ENCODE measurements at regions not wholly inside any gene's neighbourhood (a gene's known extent, or its start where the extent isn't known, plus 50 kb on each side); places are given as distances from the start of the nearest gene placed in this dataset.
A peak's percentile ranks its signal among the peaks of the same experiment; 100 is the strongest.

- no peak for DNase-seq (ENCODE audit: low spot score)
- in situ Hi-C loops (cut with HindIII; ENCODE audit: low sequenced_read_pairs) = no loop called here
Observed at GRCh38 chr18:41416044-41416443, 539.0 kb upstream of the PIK3C3 start.

GRCh38 chr18:41410006-41410405, 545.0 kb upstream of the PIK3C3 start:
- DNase-seq (ENCODE audit: low spot score) = no peak
- in situ Hi-C loops (cut with HindIII; ENCODE audit: low sequenced_read_pairs) = no loop called here

GRCh38 chr18:41406834-41407233, 548.2 kb upstream of the PIK3C3 start:
- DNase-seq (ENCODE audit: low spot score) = no peak
- in situ Hi-C loops (cut with HindIII; ENCODE audit: low sequenced_read_pairs) = no loop called here

GRCh38 chr18:41396861-41397260, 558.2 kb upstream of the PIK3C3 start:
- in situ Hi-C loops (cut with HindIII; ENCODE audit: low sequenced_read_pairs) = no loop called here
- no peak for DNase-seq (ENCODE audit: low spot score)

GRCh38 chr18:41396211-41396610, 558.8 kb upstream of the PIK3C3 start:
- no peak for DNase-seq (ENCODE audit: low spot score)

GRCh38 chr18:41395695-41396094, 559.3 kb upstream of the PIK3C3 start:
- no peak for DNase-seq (ENCODE audit: low spot score)
- in situ Hi-C loops (cut with HindIII; ENCODE audit: low sequenced_read_pairs) = no loop called here

More at GRCh38 chr18:41396211-41396610, 558.8 kb upstream of the PIK3C3 start:
- in situ Hi-C loops (cut with HindIII; ENCODE audit: low sequenced_read_pairs) = no loop called here

GRCh38 chr18:41391616-41392595, 563.1 kb upstream of the PIK3C3 start:
- DNase-seq (ENCODE audit: low spot score) = peak; percentile 71
- in situ Hi-C loops (cut with HindIII; ENCODE audit: low sequenced_read_pairs) = no loop called here

GRCh38 chr18:41390309-41390708, 564.7 kb upstream of the PIK3C3 start:
- in situ Hi-C loops (cut with HindIII; ENCODE audit: low sequenced_read_pairs) = no loop called here

GRCh38 chr18:41378598-41378997, 576.4 kb upstream of the PIK3C3 start:
- peak; percentile 17 for DNase-seq (ENCODE audit: low spot score)
- in situ Hi-C loops (cut with HindIII; ENCODE audit: low sequenced_read_pairs) = no loop called here

More at GRCh38 chr18:41390309-41390708, 564.7 kb upstream of the PIK3C3 start:
- DNase-seq (ENCODE audit: low spot score) = no peak

- no peak for DNase-seq (ENCODE audit: low spot score)
- in situ Hi-C loops (cut with HindIII; ENCODE audit: low sequenced_read_pairs) = no loop called here
Observed at GRCh38 chr18:41373612-41374011, 581.4 kb upstream of the PIK3C3 start.

GRCh38 chr18:41372046-41372665, 582.9 kb upstream of the PIK3C3 start:
- no peak for DNase-seq (ENCODE audit: low spot score)
- in situ Hi-C loops (cut with HindIII; ENCODE audit: low sequenced_read_pairs) = no loop called here

GRCh38 chr18:41371156-41372045, 583.6 kb upstream of the PIK3C3 start:
- in situ Hi-C loops (cut with HindIII; ENCODE audit: low sequenced_read_pairs) = no loop called here
- DNase-seq (ENCODE audit: low spot score) = no peak

- in situ Hi-C loops (cut with HindIII; ENCODE audit: low sequenced_read_pairs) = no loop called here
- no peak for DNase-seq (ENCODE audit: low spot score)
Observed at GRCh38 chr18:41370740-41371139, 584.3 kb upstream of the PIK3C3 start.

- DNase-seq (ENCODE audit: low spot score) = no peak
- in situ Hi-C loops (cut with HindIII; ENCODE audit: low sequenced_read_pairs) = no loop called here
Observed at GRCh38 chr18:41357708-41358107, 597.3 kb upstream of the PIK3C3 start.

- DNase-seq (ENCODE audit: low spot score) = no peak
- in situ Hi-C loops (cut with HindIII; ENCODE audit: low sequenced_read_pairs) = no loop called here
Observed at GRCh38 chr18:41353777-41354528, 601.1 kb upstream of the PIK3C3 start.

GRCh38 chr18:41351430-41351829, 603.6 kb upstream of the PIK3C3 start:
- no peak for DNase-seq (ENCODE audit: low spot score)
- in situ Hi-C loops (cut with HindIII; ENCODE audit: low sequenced_read_pairs) = no loop called here

GRCh38 chr18:41347057-41347456, 608.0 kb upstream of the PIK3C3 start:
- DNase-seq (ENCODE audit: low spot score) = no peak
- in situ Hi-C loops (cut with HindIII; ENCODE audit: low sequenced_read_pairs) = no loop called here

- in situ Hi-C loops (cut with HindIII; ENCODE audit: low sequenced_read_pairs) = no loop called here
- DNase-seq (ENCODE audit: low spot score) = no peak
Observed at GRCh38 chr18:41343808-41344207, 611.2 kb upstream of the PIK3C3 start.

- no peak for DNase-seq (ENCODE audit: low spot score)
- in situ Hi-C loops (cut with HindIII; ENCODE audit: low sequenced_read_pairs) = no loop called here
Observed at GRCh38 chr18:41338341-41338740, 616.7 kb upstream of the PIK3C3 start.

Data from G401 (cell line).